KMS-11 (cell line): ENCODE measurements at regions not wholly inside any gene's neighbourhood (a gene's known extent, or its start where the extent isn't known, plus 50 kb on each side); places are given as distances from the start of the nearest gene placed in this dataset.

ENCODE experiments used
- H2AFZ ChIP-seq: fragments of 200-600 bp; sonication (generic); 2 replicates; pipeline ENCODE4 v1.6.1; 2016; ENCODE audit warnings: antibody characterized with exemption, mixed run types, low read depth
- H3K27ac ChIP-seq: fragments of 200-600 bp; sonication (generic); 2 replicates; pipeline ENCODE4 v1.6.1; 2016; ENCODE audit warnings: mild to moderate bottlenecking, mixed run types
- H3K27me3 ChIP-seq: fragments of 200-600 bp; sonication (generic); 2 replicates; pipeline ENCODE4 v1.6.1; 2017; ENCODE audit warnings: mild to moderate bottlenecking, low read depth, mixed run types, moderate library complexity; ENCODE audit not compliant: insufficient read depth
- H3K36me3 ChIP-seq: fragments of 200-600 bp; sonication (generic); 2 replicates; pipeline ENCODE4 v1.6.1; 2017; ENCODE audit warnings: mild to moderate bottlenecking, mixed run types; ENCODE audit not compliant: insufficient read depth
- H3K4me1 ChIP-seq: fragments of 200-600 bp; sonication (generic); 2 replicates; pipeline ENCODE4 v1.6.1; 2016; ENCODE audit warnings: mild to moderate bottlenecking, low read depth, mixed run types; ENCODE audit not compliant: poor library complexity, severe bottlenecking
- H3K4me2 ChIP-seq: fragments of 200-600 bp; sonication (generic); 2 replicates; pipeline ENCODE4 v1.7.0; 2016; ENCODE audit warnings: mild to moderate bottlenecking, mixed run types
- H3K4me3 ChIP-seq: fragments of 200-600 bp; sonication (generic); IDR thresholded peaks from 2 replicates; pipeline ENCODE4 v1.6.1; 2017; ENCODE audit warnings: low read depth, low read length, mixed read lengths; ENCODE audit not compliant: insufficient read depth
- H3K79me2 ChIP-seq: fragments of 200-600 bp; sonication (generic); 2 replicates; pipeline ENCODE4 v1.6.1; 2016; ENCODE audit warnings: low read depth, mixed run types; ENCODE audit not compliant: insufficient read depth
- H3K9ac ChIP-seq: fragments of 200-600 bp; sonication (generic); 2 replicates; pipeline ENCODE4 v1.6.1; 2016; ENCODE audit warnings: mild to moderate bottlenecking, mixed run types
- H4K20me1 ChIP-seq: fragments of 200-600 bp; sonication (generic); 2 replicates; pipeline ENCODE4 v1.6.1; 2016; ENCODE audit warnings: mild to moderate bottlenecking, mixed run types; ENCODE audit not compliant: insufficient read depth
- CTCF ChIP-seq: fragments of 200-600 bp; sonication (generic); conservative IDR thresholded peaks from 2 replicates; pipeline ENCODE4 v1.6.1; 2017; ENCODE audit warnings: low read depth, mild to moderate bottlenecking, antibody characterized with exemption, low read length, moderate library complexity, mixed read lengths

GRCh38 chr6:22106451-22106850, 190.4 kb downstream of the PRL start:
- no peaks in the 10 kb centered on the region for H3K36me3 ChIP-seq
- H3K9ac ChIP-seq, result no peak overlapping the region
- no peak overlapping the region for H3K4me2 ChIP-seq
- no peaks in the 10 kb centered on the region for H4K20me1 ChIP-seq
- no peaks in the 10 kb centered on the region for H3K4me1 ChIP-seq
- no peaks in the 10 kb centered on the region for H3K79me2 ChIP-seq
- H3K27ac ChIP-seq, result no peak overlapping the region
- no peaks in the 10 kb centered on the region for H3K27me3 ChIP-seq
- H2AFZ ChIP-seq, result no peak overlapping the region
- no peak for TF ChIP-seq CTCF
- no peak overlapping the region for H3K4me3 ChIP-seq

- Histone ChIP-seq H3K36me3 (no peaks in the 10 kb centered on the region), H3K27ac (no peak overlapping the region), H3K4me1 (no peaks in the 10 kb centered on the region), H4K20me1 (no peaks in the 10 kb centered on the region), H3K27me3 (no peaks in the 10 kb centered on the region), H3K9ac (no peak overlapping the region), H3K4me3 (no peak overlapping the region), H3K4me2 (no peak overlapping the region), H2AFZ (no peak overlapping the region), H3K79me2 (no peaks in the 10 kb centered on the region)
- no peak for TF ChIP-seq CTCF
Observed at GRCh38 chr6:22106961-22107360, 189.9 kb downstream of the PRL start.

GRCh38 chr6:22108199-22108598, 188.6 kb downstream of the PRL start:
- H4K20me1 ChIP-seq, result no peaks in the 10 kb centered on the region
- H3K4me2 ChIP-seq, result no peak overlapping the region

GRCh38 chr6:22110061-22110460, 186.8 kb downstream of the PRL start:
- no peaks in the 10 kb centered on the region for H3K4me1 ChIP-seq
- TF ChIP-seq CTCF, result no peak
- no peaks in the 10 kb centered on the region for H4K20me1 ChIP-seq
- no peaks in the 10 kb centered on the region for H3K27me3 ChIP-seq
- no peak overlapping the region for H3K4me3 ChIP-seq
- no peak overlapping the region for H3K4me2 ChIP-seq
- no peak overlapping the region for H2AFZ ChIP-seq
- no peaks in the 10 kb centered on the region for H3K79me2 ChIP-seq
- H3K27ac ChIP-seq, result no peak overlapping the region
- H3K9ac ChIP-seq, result no peak overlapping the region
- H3K36me3 ChIP-seq, result no peaks in the 10 kb centered on the region

More at GRCh38 chr6:22108199-22108598, 188.6 kb downstream of the PRL start:
- H3K27ac ChIP-seq, result no peak overlapping the region
- H3K79me2 ChIP-seq, result no peaks in the 10 kb centered on the region
- no peak overlapping the region for H2AFZ ChIP-seq
- no peak for TF ChIP-seq CTCF
- no peaks in the 10 kb centered on the region for H3K27me3 ChIP-seq
- no peak overlapping the region for H3K9ac ChIP-seq
- no peak overlapping the region for H3K4me3 ChIP-seq
- no peaks in the 10 kb centered on the region for H3K4me1 ChIP-seq
- no peaks in the 10 kb centered on the region for H3K36me3 ChIP-seq
